NT2/D1 (cell line): ENCODE measurements at regions not wholly inside any gene's neighbourhood (a gene's known extent, or its start where the extent isn't known, plus 50 kb on each side); places are given as distances from the start of the nearest gene placed in this dataset.

Source experiments
- SUZ12 ChIP-seq: IDR thresholded peaks from 2 replicates; pipeline ENCODE4 v1.6.1; 2011; ENCODE audit not compliant: insufficient read length, insufficient read depth; ENCODE audit errors: extremely low read depth
- YY1 ChIP-seq: IDR thresholded peaks from 2 replicates; pipeline ENCODE4 v1.6.1; 2011; ENCODE audit not compliant: insufficient read length, insufficient read depth
- ZNF274 ChIP-seq: IDR thresholded peaks from 2 replicates; pipeline ENCODE4 v1.6.1; 2011; ENCODE audit warnings: mild to moderate bottlenecking, low read depth, low read length

GRCh38 chr15:77851086-77851485, 218.4 kb upstream of the LINGO1 start:
- TF ChIP-seq ZNF274 = no peak
- no peak for TF ChIP-seq YY1
- TF ChIP-seq SUZ12 = no peak
